CD4-positive, alpha-beta T cell treated with Interferon alpha-2 for 1 hour (primary cell): ENCODE measurements at regions not wholly inside any gene's neighbourhood (a gene's known extent, or its start where the extent isn't known, plus 50 kb on each side); places are given as distances from the start of the nearest gene placed in this dataset.
"Not testable (repeated sequence)": the region's sequence is repeated elsewhere in the genome, so short reads cannot be mapped to it uniquely, and the experiment has no call there.

ENCODE experiments used
- DNase-seq, 2 donors: peaks; one replicate each; pipeline ENCODE4 v3.0.0-alpha.2; 2020 to 2022

GRCh38 chr17:16842346-16842745 is 129.6 kb downstream of the TNFRSF13B start:
- DNase-seq = not testable (repeated sequence)

- not testable (repeated sequence) for DNase-seq
Observed at GRCh38 chr17:16841896-16842295, 130.0 kb downstream of the TNFRSF13B start.

- DNase-seq = not testable (repeated sequence)
Observed at GRCh38 chr17:16840219-16840618, 131.7 kb downstream of the TNFRSF13B start.

DNA sequence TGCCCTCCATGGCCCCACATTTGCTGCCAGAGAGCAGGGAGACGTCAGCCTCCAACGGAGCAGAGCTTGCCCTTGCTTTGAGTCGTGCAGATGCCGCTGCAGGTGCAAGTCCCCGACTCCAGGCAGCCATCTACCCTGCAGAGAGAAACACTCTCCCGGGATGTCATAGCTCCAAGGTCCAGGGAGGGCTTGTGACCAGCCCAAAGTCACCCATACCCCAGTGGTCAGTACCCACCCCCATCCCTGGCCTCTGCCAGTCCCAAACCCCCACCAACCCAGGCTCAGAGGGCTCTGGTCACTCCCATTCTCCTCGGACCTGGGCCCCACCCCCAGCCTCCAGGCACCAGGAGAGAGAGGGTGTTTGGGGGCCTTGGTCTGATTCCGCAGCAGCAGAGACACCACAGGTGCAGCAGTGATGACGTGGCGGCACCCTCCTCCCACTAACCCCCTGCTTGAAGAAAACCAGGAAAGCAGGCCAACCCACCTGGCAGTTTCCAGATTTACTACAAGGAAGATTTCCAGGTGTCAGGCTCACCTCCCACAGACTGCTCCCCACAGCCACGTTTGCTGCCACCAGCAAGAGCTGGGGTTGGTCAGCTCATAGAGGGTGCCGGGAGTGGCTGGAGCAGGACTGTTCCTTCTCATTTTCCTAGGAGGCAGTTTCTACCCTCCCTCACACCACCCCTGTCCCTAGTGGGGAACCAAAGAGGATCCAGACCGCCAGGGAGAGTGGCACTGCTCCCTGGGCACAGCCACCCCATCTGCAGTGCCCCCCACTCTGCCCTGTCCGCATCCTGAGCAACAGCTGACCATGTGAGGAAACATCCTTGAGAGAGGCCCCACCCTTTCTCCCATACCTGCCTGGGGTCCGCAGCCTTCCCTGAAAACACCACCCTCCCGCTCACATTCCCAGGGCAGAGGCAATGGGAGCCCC is 132.4 kb downstream of the TNFRSF13B start:
- DNase-seq = not testable (repeated sequence)

GRCh38 chr17:16838795-16839194 is 133.1 kb downstream of the TNFRSF13B start:
- DNase-seq = not testable (repeated sequence)

DNA sequence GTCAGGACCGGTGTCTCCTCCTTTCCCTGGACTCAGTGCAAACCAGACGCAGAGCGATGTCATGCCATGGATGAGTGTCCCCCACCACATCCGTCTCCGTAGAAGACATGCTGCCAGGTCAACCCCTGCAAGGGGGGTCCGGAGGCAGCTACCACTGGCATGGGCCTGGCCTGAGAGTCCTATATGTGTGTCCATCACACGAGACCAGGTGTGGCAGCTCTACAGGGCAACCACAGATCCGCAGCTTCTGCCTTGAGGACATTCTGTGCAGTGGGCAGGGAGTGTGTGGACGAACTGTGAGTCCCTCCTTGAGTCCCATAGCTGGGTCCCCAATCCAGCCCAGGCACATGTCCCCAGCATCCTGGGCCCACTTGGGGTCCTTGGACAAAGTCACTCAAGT is 133.6 kb downstream of the TNFRSF13B start:
- not testable (repeated sequence) for DNase-seq

GRCh38 chr17:16837468-16838266 is 134.3 kb downstream of the TNFRSF13B start:
- DNase-seq = not testable (repeated sequence)

DNA sequence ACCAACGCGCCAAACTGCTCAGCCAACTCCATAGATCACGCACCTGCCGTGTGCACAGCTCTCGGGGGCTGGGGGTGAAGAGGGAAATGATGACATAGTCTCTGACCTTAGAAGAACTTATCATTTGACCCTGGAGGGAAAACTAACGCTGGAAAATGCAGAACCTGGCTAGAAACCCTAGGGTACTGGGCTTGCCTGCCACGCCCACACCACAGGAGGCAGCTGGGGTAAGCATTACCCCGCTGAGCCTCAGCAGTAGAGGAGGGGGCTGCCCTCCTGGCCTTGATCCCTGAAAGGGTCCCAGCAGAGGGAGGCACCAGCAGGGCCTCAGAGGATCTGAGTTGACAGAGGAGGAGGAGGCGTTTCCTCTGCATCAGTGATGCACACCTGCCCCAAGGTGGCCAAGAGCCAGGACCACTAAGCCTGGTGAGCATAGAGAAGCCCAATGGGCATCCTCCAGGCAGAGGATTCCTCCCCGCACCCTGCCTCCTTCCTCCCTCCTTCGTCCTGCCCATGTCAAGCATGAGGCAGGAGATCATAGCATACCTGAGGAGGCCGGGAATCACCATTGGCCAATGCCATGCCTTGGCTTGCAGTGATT is 135.5 kb downstream of the TNFRSF13B start:
- not testable (repeated sequence) for DNase-seq

- DNase-seq = not testable (repeated sequence)
Observed at GRCh38 chr17:16833517-16833916, 138.4 kb downstream of the TNFRSF13B start.

- DNase-seq = not testable (repeated sequence)
Observed at GRCh38 chr17:16832853-16833252, 139.1 kb downstream of the TNFRSF13B start.

DNA sequence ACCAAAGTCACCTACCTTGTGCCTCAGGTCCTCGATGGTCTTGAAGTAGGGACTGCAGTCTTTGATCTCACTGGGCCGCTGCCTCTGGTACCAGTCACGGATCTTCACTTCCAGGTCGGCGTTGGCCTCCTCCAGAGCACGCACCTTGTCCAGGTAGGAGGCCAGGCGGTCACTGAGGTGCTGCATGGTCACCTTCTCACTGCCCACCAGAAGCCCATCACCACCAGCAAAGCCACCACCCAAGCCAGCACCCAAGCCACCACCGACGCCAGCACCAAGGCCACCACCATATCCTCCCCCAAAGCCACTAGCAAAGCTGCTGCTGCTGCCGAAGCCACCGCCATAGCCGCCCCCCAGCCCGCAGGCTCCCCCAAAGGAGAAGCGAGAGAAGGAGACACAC is 139.7 kb downstream of the TNFRSF13B start:
- not testable (repeated sequence) for DNase-seq

DNA sequence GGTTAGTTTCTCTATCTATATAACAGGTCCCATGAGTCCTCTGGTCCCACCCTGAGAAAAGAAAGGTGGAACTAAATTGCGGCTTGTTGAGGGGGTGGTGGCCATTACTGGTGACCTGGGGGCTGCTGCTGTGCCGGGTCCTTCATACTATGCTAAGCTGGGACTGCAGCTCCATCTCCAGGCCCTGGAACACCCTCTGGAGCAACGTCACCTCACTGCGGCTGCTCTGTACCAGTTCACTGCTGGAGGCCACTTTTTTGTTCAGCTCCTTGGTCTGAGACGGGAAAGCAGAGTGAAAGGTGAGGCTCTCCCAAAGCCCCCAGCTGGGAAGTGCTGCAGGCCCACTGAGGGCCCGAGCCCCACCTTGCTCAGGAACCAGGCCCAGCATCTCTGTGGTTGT is 140.7 kb downstream of the CCDC144A start:
- DNase-seq = not testable (repeated sequence)

DNA sequence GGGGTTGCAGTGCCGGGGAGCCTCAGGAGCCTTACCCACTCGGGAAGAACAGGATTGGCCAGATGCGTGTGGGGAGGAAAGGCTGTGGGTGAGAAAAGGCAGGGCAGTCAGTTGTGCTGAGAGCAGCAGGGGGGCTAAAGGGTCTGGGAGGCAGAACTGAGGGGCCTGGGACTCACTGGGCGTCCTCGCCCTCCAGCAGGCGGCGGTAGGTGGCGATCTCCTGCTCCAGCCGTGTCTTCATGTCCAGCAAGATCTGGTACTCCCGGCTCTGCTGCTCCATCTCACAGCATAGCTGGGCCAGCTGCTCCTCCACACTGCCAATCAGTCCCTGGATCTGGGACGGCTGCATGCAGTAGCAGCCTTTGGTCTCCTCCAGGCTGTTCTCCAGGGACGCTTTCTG is 140.2 kb downstream of the CCDC144A start:
- DNase-seq = not testable (repeated sequence)
